MCF 10A (cell line): ENCODE measurements at regions not wholly inside any gene's neighbourhood (a gene's known extent, or its start where the extent isn't known, plus 50 kb on each side); places are given as distances from the start of the nearest gene placed in this dataset.

Source experiments
- BruUV-seq: library from RNA; stranded (reverse); fragments of 400-500 nt; replicated peaks from 2 replicates; lab custom pipeline; 2021; lab: Mats Ljungman, UMichigan
- CTCF ChIA-PET: fragments of 300-600 bp; sonication (Branson Sonifier 250); formaldehyde crosslinking; extraction: SDS; loops from one replicate; lab custom pipeline; 2021; ENCODE audit warnings: antibody characterized with exemption, inconsistent platforms; lab: Yijun Ruan, JAX
- POLR2A ChIA-PET: fragments of 300-600, 350-650 bp; sonication (Branson Sonifier 250); formaldehyde crosslinking; extraction: SDS; loops from one replicate; lab custom pipeline; 2020; ENCODE audit warnings: antibody characterized with exemption, inconsistent platforms; lab: Yijun Ruan, JAX
- DNase-seq: peaks from one replicate; pipeline ENCODE4 v3.0.0-alpha.2; 2018; ENCODE audit not compliant: unreplicated experiment
- H3K27ac Mint-ChIP-seq: one replicate; pipeline ENCODE4 v1.8.0; 2022; ENCODE audit warnings: mild to moderate bottlenecking, low read depth, mixed read lengths; ENCODE audit not compliant: unreplicated experiment
- H3K27me3 Mint-ChIP-seq: one replicate; pipeline ENCODE4 v1.8.0; 2022; ENCODE audit warnings: mixed read lengths; ENCODE audit not compliant: insufficient read depth, unreplicated experiment
- H3K36me3 Mint-ChIP-seq: one replicate; pipeline ENCODE4 v1.8.0; 2022; ENCODE audit warnings: mild to moderate bottlenecking, moderate library complexity, mixed read lengths; ENCODE audit not compliant: insufficient read depth, unreplicated experiment
- H3K4me1 Mint-ChIP-seq: one replicate; pipeline ENCODE4 v1.8.0; 2022; ENCODE audit warnings: mixed read lengths; ENCODE audit not compliant: insufficient read depth, unreplicated experiment
- H3K4me3 Mint-ChIP-seq: one replicate; pipeline ENCODE4 v1.8.0; 2022; ENCODE audit warnings: mild to moderate bottlenecking, moderate library complexity, mixed read lengths; ENCODE audit not compliant: unreplicated experiment
- H3K9me3 Mint-ChIP-seq: one replicate; pipeline ENCODE4 v1.8.0; 2022; ENCODE audit warnings: mixed read lengths; ENCODE audit not compliant: unreplicated experiment
- intact Hi-C: fragments of 100-400 bp; cut with micrococcal nuclease; formaldehyde crosslinking; loops from 2 replicates; pipeline ENCODE4 v1.14.1; 2022
- TF ChIP-seq, protein P1 (sequence below): fragments of 200-600 bp; IDR thresholded peaks from one replicate; pipeline ENCODE4 v1.8.0; 2022; ENCODE audit warnings: antibody characterized with exemption, mild to moderate bottlenecking; ENCODE audit not compliant: unreplicated experiment

DNA sequence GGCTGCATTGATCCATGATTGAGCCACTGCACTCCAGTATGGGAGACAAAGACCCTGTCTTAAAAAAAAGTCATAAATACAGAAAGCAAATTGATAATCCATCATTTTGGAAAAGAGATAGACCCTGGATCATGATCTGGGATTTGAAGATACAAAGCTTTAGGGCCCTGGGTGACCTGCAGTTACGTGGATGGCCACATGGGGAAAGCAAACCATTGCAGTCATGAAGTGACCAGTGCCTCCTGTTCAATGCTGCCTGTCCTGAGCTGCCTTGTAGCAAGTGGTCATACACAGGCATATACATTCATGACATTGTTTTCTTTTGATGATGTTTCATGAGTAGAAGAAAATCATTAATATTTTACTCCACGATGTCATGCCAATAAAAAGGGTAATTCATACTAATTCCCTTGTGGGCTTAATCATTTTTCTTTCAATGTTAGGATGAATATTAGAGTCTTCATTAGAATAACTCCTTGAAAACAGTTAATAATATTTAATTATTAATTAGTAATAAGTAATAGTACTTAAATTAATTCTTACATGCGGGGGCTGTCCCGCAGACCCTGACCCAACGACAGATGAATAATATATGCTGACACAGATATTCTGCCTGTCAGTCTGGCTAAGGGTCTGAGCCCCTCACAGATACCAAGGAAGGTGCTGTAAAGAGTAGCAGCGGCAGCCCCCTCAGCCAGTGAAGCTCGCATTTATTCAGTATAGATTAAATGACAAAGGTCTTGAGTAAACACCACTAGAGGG is 109.0 kb upstream of the UNC13C start:
- DNase-seq: peak; percentile 38
- no TSS peak for BruUV-seq
- no peak overlapping the region for H3K27ac Mint-ChIP-seq
- no peaks in the 10 kb centered on the region for H3K36me3 Mint-ChIP-seq
- H3K4me3 Mint-ChIP-seq: no peak overlapping the region
- ChIA-PET CTCF (interaction anchor here (0.6 to 1.7 kb wide), 4 partner anchors 31 to 1422 kb away, joined by 3 to 4 read pairs (median 4); no protein-coding TSS in a partner anchor), POLR2A (no interaction called here)
- intact Hi-C loops: no loop called here
- no peaks in the 10 kb centered on the region for H3K4me1 Mint-ChIP-seq
- TF ChIP-seq, protein P1, sequence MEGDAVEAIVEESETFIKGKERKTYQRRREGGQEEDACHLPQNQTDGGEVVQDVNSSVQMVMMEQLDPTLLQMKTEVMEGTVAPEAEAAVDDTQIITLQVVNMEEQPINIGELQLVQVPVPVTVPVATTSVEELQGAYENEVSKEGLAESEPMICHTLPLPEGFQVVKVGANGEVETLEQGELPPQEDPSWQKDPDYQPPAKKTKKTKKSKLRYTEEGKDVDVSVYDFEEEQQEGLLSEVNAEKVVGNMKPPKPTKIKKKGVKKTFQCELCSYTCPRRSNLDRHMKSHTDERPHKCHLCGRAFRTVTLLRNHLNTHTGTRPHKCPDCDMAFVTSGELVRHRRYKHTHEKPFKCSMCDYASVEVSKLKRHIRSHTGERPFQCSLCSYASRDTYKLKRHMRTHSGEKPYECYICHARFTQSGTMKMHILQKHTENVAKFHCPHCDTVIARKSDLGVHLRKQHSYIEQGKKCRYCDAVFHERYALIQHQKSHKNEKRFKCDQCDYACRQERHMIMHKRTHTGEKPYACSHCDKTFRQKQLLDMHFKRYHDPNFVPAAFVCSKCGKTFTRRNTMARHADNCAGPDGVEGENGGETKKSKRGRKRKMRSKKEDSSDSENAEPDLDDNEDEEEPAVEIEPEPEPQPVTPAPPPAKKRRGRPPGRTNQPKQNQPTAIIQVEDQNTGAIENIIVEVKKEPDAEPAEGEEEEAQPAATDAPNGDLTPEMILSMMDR: peak; percentile 39
- peaks cover 48% of the 10 kb centered on the region for H3K27me3 Mint-ChIP-seq
- peaks cover 7% of the 10 kb centered on the region for H3K9me3 Mint-ChIP-seq

DNA sequence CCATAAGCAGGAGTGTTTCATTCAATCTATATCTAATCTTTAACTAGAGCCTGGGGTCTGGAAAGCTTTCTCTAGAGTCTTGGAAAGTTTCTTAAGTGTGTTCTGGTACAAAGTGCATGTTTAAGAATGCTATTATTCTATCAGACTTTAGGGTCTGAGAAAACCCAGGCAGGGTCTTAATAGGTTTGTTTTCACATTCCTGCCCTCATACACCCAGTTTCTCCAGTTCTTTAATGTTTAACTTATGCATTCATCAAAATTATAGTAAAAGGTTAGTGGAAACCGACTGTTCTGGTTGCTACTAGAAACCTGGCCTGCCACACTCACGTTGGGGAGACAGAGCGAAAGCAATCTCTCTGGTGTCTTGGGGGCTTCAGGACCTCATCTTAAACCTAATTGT is 102.9 kb upstream of the WDR72 start:
- no peak for DNase-seq
- Mint-ChIP-seq H3K27ac (no peak overlapping the region), H3K9me3 (no peaks in the 10 kb centered on the region), H3K36me3 (no peaks in the 10 kb centered on the region), H3K4me1 (no peaks in the 10 kb centered on the region), H3K27me3 (peaks cover 67% of the 10 kb centered on the region), H3K4me3 (no peak overlapping the region)
- intact Hi-C loops: no loop called here
- BruUV-seq: no TSS peak
- CTCF ChIA-PET: interaction anchor here (0.7 kb wide), 1 partner anchor 98 kb away, joined by 3 read pairs; no protein-coding TSS in a partner anchor
- TF ChIP-seq, protein P1: no peak
- POLR2A ChIA-PET: no interaction called here

DNA sequence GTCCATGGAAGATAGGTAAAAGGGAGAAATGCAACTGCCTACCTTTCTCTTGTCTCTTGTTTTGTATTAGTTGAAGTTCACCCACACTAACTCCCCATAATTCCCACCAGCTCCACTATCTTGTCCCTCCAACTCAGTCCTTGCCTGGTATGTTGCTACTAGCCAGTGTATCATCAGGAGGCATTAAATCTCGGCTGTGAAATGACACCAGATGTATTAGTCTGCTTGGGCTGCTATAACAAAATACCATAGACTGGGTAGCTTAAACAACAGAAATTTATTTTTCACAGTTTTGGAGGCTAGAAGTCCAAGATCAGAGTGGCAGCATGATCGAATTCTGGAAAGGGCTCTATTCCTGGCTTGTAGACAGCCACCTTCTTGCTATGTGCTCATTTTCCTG is 102.3 kb upstream of the WDR72 start:
- DNase-seq: no peak
- CTCF ChIA-PET: interaction anchor here (0.7 kb wide), 1 partner anchor 99 kb away, joined by 3 read pairs; no protein-coding TSS in a partner anchor
- POLR2A ChIA-PET: no interaction called here
- Mint-ChIP-seq H3K36me3 (no peaks in the 10 kb centered on the region), H3K4me1 (no peaks in the 10 kb centered on the region), H3K9me3 (no peaks in the 10 kb centered on the region), H3K27me3 (peaks cover 69% of the 10 kb centered on the region), H3K4me3 (no peak overlapping the region), H3K27ac (no peak overlapping the region)
- intact Hi-C loops: no loop called here
- TF ChIP-seq, protein P1: no peak
- BruUV-seq: no TSS peak

DNA sequence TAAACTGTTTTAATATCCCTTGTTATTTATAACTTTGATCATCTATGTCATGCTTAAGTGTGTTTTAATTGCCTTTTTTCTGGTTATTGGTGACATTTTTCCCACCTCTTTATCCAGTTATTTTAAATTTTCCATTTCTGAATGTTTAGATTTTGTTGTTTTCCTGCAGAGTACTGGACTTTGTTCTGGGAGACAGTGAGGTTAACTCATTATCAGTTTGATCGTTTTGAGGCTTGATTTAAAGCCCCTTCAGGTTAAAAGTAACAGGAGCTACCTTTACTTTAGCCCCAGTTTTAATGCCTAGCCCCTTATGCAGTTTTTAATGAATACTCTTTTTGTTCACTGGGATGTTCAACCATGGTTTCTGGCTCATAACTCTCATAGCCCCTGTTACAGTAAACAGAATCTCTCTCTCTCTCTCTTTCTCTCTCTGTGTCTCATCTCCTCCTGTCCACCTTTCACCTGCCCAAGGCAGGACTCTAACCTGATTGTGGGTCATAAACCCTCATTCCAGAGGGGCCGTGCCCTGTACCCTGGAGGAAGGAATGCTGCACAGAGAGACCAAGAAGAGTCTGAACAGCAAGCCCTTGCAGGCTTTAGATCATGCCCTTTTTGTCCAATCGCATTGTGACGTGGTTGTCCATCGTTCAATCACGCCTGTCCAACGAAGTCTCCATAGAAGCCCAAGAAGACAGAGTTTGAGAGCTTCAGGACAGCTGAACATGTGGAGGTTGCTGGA is 91.8 kb upstream of the WDR72 start:
- CTCF ChIA-PET: interaction anchor here (0.6 to 1.2 kb wide), 2 partner anchors 40 to 400 kb away, joined by 3 to 4 read pairs; no protein-coding TSS in a partner anchor
- TF ChIP-seq, protein P1: no peak
- Mint-ChIP-seq H3K36me3 (no peaks in the 10 kb centered on the region), H3K4me1 (no peaks in the 10 kb centered on the region), H3K4me3 (no peak overlapping the region), H3K27ac (no peak overlapping the region), H3K27me3 (peaks cover 52% of the 10 kb centered on the region), H3K9me3 (peaks cover 14% of the 10 kb centered on the region)
- intact Hi-C loops: no loop called here
- DNase-seq: no peak
- POLR2A ChIA-PET: no interaction called here
- BruUV-seq: no TSS peak
